Glomerular endothelial cell (primary cell): ENCODE measurements at regions not wholly inside any gene's neighbourhood (a gene's known extent, or its start where the extent isn't known, plus 50 kb on each side); places are given as distances from the start of the nearest gene placed in this dataset.

Experiments used
- DNase-seq: peaks from one replicate; pipeline ENCODE4 v3.0.0-alpha.2; 2011; ENCODE audit warnings: low read depth, low spot score; ENCODE audit errors: extremely low read depth

DNA sequence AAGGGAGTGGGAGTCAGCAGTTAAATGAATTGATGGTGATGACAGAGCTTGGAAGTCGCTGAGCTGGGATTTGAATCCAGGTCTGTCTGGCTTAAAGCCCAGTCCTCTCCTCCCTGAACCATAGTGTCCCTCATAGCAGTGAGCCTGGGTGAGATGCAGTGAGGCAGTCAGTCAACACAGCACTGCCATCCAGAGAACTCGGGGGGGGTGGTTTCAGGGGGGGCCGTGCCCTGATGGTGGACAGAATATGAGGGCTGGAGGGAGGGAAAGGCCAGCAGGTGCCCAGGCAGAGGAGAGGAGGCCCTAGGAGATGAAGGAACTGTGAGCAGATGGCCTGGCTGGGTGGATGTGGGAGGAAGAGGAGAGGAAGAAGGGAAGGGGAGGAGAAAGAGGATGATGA lies 405.6 kb downstream of the PTPRU start:
- no peak for DNase-seq

DNA sequence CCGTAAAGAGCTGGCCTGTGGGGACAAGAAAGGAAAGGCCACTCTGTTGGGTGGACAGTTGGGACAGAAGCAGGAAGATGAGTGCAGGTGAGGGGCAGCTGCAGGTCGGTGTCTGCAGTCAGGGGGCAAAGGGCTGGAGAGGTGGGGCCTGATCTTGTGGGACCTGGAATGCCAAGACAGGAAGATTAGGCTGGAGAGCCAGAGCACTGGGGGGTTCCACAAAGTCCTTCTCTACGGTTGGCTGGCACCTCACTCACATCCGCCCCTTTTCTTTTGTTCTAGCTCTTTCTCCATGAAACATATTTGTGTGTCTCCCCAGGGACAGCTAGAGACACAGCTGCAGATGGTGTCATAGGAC lies 404.1 kb downstream of the PTPRU start:
- no peak for DNase-seq

DNA sequence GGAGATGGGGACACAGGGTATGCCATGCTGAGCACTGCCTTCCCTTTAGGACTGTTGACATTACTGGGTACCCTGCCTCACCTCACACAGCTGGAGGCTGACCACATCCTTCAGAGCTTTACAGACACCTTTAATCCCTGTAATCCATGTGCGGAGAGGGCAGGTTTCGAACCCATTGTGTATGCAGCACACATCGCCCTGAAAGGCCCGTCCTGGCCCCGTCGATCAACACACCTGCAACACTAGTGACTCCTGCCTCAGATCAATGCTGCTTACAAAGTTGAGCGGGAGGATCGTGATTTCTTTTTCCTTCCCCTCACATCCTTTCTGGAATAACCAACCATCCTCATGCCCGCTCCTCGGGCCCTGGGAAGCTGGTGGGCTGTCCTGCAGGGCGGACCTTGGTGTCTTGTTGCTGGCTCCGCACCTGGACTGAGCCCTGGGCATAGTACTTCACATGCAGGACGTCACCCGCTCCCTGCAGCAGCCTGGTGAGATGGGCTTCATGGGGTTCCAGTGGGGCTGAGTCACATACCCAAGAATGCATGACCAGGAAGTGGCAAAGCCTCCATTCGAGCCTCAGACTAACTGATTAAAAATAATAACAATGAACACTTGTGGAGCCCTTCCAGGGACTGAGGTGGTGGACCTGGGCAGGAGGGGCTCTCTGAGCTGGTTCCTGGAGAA lies 403.6 kb downstream of the PTPRU start:
- DNase-seq = no peak

DNA sequence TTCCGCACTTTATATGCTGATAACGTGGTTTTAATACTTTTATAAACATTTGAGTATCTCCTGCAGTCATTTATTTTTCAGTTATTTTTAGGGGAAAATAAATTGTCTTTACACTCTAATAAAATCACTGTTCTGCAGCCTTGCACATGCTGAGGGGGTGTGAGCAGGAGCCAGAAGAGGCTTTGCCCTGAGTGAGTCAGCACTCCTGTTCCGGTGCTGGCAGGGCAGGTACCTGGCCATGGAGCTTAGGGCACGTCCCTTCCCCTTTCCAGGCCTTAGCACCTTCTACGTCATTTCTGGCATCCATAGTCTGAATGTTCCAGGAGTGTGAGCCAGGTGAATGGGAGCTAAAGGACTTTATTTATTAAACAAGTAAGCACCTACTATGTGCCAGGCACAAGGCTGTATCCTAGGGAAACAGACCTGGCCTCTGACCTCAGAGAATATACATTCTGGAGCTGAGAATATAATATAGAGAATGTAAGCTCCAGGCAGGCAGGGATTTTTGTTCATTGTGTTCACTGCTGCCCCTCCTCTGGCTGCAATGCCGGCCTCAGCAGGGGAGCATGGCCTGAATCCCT lies 402.9 kb downstream of the PTPRU start:
- no peak for DNase-seq

DNA sequence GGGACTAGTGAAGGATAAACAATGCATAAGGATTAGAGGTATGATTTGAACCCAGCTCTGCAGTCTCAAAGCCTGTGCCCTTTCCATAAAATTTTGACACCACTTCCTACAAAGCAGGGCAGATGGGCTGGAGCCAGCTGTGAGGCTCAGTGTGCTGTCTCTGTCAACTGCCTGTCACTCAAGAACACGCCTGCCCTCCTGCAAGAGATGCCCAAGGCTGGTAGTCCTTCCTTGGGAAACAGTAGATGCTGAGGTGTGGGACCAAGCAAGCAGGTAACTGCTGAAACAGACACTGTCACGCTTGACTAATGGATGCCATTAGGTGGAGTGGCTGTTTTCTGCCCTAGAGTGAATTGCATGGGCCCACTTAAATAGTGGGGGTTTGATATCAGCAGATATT lies 402.0 kb downstream of the PTPRU start:
- DNase-seq = no peak

DNA sequence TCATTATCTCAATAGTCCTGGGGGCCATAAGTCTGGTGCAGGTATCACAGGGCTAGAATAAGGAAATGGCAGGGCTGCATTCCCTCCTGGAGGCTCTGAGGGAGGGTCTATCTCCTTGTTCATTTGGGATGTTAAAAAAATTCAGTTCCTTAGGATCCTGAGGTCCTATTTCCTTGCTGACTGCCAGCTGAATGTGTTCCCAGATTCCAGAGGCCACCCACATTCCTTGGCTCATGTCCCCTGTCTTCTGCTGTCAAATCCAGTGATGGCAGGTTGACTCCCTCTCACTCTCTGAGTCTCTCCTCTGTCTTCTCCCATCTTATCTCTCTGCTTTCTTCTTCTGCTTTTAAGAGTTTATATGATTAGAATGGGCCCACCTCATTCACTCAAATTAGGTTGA lies 400.6 kb downstream of the PTPRU start:
- no peak for DNase-seq

DNA sequence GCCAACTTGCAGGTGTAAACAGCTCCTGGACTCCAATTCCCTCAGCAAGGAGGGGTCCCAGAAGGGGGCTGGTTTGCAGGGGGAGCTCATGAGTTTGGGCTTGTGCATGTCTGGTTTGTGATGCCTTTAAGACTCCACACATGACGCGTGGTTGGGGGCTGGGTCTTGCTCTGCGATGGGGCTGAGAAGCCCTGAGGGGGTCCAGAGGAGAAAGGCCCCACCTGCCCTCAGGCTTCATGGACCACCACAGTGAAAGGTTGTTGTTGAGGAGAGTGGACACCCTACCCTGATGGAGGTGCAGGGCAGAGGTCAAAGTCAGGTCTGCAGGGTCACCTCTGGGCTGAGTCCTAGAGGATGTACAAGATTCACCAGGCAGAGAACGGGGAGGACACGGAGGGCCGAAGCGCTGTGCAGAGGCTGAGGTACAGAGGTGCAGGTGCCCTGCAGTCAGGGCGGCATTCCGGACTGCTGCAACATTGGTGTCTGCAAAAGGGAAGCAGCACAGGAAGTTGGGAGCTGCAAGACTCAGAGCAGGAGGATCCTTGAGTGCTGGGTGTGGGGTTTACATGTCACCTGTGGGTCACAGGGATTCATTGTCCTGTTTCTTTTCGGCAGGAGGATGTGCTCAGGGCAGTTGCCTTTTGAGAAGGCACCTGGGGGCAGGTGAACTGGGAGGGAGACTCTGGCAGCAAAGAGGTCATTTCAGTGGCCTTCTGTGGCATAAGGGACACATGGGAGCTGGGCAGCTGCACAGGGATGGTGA lies 399.4 kb downstream of the PTPRU start:
- no peak for DNase-seq

DNA sequence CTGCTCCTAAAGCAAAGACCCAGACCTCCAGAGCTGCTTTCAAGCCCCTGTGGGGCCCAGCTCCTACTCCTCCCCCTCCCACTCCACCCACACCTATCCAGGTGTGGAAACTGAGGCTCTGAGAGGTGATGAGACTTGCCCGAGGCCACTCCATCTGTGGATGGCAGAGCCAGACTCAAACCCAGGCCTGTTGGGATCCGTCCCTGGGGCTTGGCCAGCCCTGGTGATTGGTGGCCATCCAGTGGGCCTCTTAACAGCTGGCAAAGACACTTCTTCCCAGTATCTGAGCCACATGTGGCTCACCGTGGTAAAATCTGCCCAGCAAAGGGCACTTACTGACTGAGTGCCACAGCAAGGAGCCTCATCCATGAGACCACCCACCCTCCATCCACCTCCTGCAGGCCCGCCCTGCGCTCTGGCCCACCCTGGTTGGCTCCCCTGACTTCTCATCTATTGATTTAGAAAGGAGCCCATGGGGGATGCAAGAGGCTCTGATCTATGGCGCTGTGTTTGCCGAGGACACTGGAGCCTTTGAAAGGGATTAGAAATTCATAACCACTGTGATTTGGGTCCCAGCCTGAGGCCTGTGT lies 398.5 kb downstream of the PTPRU start:
- DNase-seq = no peak

DNA sequence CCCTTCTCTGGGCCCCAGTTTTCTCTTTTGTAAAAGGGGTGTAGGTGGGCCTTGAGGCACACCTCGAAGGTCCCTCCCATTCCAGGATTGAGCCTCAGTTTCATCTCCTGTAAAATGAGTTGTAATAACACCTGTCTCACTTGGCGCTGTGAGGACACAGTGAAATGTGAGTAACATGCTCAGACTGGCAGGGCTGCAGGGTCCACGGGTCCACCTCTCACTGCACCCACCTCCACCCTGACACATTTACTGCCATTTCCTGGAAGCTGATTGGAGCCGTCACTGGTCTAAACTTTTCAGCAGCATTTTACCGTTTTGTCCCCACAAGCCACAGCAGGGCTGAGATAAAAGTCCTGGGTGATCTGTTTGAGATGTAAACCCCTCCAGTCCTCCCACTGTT lies 398.0 kb downstream of the PTPRU start:
- no peak for DNase-seq

DNA sequence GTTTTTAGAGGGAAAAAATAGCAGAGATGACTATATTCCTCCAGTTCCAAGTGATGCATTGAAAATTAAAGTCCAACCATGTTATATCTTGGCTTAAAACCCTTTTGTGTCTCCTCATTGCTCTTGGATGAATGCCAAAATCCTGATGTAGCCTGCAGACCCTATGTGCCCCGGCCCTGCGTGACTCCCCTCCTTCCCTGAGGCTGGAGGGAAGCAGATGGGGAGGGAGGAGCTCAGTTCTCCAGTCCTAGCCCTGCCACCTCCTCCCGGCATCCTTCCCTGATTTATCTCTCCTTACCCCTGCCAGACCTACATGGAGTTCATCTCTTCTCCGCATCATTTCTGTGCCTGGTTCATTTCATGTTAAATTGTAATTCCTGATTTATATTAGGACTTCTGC lies 397.4 kb downstream of the PTPRU start:
- DNase-seq = no peak

DNA sequence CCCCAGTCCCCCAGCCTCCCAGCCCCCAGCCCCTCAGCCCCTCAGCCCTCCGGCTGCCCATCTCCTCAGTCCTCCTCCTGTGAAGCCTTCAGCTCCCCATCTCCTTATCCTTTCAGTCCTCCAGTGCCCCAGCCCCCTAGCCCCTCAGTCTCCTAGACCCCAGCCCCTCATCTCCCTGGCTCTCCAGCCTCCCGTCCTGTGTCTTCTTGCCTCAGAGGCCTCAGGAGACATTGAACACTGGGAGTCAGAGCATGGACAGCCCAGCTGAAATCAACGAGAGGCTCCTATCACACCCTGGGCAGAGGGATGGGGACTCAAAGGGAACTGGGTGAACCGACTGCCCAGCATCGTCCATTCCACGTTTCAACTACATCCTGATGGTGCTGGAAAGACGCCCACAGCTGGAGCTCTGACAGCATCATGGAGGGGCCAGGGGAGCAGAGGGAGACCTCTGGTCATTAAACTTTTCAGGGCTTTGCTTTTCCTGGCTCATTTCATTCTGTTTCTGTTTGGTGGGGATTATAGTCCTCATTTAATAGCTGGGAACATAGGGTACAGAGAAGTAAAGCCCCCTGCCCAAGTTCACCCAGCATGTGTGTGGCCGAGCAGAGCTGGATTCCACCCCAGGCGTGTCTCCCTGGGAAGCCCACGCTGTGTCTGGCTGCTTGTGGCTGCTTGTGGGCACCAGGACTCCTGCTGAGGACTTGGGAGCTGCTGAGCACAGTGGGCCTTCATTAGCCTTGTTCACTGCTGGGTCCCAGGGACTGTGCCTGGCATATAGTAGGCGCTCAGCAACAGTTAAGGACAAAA lies 396.7 kb downstream of the PTPRU start:
- DNase-seq = no peak

DNA sequence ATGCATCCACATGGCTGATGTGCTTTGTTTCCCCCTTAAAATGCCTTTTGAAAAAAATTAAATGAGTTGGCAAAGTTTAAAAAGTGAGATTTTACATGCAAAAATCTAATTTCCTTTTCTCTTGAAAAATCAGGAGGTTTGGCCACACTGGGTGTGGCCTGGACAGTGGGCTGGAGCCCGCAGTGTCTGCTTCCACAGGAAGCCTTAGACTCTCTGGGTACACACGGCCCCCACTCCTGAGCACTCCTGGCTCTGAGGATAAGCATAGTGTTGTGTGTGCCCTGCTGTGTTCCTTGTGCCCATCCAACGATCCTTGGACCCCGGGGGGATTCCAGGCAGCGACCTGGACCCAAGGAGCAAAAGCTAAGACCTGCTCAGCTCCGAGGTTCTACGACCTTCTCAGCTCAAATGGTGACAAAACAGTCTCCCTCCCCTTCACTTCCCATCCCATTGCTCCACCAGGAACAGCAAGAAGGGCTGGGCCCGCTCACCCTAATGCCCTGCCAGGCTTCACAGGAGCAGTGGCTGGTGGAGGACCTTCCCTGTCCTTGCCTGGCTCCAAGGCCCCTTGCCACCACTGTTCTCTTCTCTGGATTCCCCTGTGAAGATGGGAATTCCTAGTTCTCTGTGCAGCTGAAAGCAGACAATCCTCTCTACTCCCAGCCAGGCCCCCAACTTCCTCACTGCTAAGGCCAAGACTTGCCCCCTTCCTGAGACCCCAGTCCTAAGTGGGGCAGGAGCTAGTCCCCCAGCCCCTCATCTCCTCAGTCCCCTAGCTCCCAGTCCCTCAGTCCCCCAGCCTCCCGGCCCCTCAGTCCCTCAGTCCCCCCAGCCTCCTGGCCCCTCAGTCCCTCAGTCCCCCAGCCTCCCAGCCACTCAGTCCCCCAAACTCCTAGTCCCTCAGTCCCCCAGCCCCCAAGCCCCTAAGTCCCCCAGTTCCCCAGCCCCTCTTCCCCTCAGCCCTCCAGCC lies 395.8 kb downstream of the PTPRU start:
- no peak for DNase-seq

DNA sequence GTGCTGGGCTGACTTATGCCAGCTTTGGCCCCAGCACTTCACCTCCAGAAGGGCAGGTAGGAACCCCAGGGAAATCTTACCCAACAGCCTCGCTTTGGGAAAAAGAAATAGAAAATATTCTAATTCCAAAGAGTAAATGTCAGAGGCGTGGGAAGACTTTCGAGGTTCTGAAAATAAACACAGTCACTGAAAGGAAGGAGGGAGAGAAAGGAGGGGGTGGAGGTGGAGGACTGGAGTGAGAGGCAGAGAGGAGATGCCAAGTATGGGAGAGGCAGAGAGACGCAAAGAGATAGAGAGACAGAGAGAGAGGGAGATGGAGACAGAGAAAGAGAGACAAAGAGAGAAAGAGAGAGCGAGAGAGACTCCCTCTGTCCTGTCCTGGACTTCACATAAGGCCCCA lies 395.0 kb downstream of the PTPRU start:
- DNase-seq = no peak

DNA sequence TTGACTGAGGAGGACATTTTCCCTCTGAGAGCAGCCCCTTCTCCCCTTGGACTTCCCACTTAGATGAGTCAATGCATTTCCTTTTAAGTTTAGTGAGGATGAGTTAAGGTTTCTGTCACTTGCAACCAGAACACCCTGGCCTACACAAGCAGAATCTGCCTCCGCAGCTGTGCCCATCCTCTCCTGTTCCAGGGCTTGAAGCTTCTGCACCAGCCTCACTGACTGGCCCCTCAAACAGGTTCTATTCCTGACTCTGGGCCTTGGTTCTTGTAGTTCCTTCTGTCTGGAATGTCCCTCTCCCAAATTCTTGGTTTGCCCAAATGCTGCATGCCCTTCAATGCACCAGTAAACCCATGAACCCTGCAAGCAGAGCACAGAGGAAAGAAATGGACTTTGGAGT lies 394.4 kb downstream of the PTPRU start:
- DNase-seq = no peak

DNA sequence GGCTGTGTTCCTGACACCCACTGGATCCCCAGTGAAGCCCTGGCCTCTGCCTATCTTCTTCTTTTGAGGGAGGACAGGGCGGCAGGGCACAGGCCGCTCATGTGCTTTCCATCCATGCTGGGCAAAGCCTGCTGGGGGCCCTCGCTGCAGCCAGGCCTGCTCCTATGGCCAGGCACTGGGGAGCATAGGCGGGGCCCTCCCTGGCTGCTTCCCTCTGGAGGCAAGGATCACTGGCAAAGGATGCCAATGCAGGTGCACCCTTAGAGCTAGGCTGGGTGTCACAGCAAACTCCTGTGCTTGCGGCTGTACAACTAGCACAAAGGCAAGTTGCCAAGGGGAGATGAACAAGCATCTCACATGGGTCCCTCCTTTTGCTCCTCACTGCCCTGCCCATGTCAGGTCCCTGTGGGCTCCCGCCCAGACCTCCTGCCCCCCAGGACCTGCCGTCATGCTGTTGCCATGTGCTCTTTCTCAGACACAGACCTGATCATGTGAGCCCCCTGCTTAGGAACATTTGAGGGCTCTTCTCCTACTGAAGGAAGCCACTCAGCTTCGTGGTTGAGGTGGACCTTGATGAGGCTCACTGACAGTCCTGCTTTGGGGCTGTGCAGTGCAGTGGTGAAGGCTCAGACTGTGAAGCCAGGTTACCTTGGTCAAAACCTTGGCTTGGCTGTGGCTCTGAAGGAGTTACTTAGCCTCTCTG lies 393.6 kb downstream of the PTPRU start:
- DNase-seq = no peak

DNA sequence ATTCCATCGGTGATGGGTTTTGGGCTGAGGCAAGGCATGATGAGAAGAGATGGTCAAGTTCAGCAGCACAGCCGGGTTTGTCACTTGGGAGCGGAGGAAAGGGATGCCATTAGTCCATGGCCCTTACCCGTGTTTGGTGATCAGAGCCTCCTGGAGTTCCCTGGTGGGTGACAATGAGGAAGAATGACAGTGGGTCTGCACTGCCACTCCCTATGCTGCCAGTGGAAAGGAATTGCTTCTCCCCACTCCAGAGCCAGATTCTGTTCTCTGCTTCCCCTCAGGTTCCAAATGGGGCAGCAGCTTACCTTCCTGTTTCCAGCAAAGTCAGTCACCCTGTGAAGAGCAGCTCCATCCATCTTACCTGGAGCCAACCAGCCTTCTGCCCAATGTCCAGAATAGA lies 393.1 kb downstream of the PTPRU start:
- DNase-seq = no peak

DNA sequence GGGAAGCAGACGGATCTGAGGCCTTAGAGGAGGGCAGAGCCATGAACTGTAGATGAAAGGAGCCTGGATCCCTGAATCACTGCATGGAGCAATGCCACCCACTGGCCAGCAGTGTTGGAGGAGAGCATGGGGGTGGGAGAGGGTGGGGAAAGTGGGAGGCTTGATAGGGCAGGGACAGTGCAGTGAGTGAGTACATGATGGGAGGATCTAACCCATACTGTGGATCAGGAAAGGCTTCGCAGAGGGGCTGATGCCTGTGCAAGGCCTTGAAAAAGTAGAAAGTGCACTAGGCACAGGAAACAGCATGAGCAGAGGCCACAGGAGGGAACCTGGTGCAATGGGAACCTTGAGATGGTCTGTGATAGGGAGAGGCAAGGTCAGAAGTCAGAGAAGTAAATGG lies 391.9 kb downstream of the PTPRU start:
- DNase-seq = no peak

DNA sequence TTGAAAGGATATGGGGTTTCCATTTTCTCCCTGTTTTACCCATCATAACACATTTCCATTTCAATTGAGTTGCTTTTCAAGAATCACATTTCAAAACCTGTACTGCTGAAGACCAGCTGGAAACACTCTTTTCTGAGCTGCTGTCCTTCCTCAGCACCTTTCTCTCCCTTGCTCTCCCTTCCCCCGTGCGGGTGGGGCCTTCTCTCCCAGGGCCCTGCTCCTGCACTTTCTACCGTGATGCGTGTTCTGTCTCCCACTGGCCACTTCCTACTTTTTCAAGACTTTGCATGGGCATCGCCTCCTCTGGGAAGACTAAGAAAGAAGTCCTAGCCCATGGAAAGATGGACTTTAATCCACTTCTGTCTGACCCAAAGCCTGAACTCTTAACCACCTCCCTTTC lies 390.4 kb downstream of the PTPRU start:
- DNase-seq = no peak

DNA sequence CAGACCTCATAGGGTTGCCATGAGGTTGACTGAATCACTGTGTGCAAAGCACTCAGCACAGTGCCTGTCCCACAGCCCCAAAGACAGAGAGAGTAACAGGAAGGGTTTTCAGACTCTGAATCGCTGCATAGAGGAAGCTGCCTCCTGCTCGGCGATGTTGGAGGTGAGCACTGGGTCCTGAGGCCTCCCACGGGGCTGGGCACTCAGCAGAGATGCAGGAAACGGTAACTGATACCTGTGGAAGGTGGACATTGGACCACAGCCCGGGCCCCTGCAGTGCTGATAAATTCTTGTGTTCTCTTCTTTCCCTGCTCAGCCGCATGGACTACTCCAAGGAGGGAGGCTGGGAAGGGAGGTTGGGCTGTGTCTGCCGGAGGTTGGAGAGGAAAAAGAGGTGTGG lies 389.7 kb downstream of the PTPRU start:
- DNase-seq = no peak

DNA sequence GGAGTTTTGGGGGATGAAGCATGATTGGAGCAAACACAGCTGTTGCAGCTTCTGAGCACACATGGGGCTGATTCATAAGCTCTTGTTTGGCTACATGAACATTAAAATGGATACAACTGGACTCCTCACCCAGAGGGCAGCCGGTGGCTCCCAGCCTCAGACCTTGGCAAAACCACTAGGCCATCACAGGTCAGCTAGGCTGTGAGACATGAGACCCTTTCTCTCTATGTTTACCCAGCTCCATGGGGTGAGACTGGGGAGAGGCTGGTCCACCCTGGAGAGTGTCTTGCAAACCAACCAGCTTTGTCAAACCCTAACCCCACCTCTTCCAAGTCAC lies 388.7 kb downstream of the PTPRU start:
- no peak for DNase-seq
